ENCODE measurements at regions not wholly inside any gene's neighbourhood (a gene's known extent, or its start where the extent isn't known, plus 50 kb on each side); places are given as distances from the start of the nearest gene placed in this dataset.
"Not testable (repeated sequence)": the region's sequence is repeated elsewhere in the genome, so short reads cannot be mapped to it uniquely, and the experiment has no call there.

DNA sequence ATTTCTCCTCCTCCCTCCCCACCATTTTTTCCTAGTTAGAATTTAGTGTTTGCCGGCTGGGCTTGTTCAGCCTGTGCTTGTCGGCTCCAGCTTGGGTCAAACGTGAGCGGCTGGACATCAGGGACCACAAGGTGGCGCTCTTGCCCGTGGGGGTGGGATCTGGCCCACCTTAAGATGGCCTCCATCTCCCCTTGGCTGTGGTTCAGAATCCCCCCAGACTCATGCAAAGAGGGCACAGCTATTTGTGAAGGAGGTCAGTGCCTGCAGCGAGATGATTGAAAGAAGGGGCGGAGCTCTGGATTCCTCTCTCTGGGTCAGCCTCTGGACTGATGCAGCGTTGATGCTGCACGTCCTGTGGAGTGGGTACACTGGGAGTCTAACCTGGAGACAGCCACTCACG lies 283.3 kb upstream of the TUT7 start:
- ChIA-PET POLR2A (no interaction called here), CTCF (interaction anchor here (1.0 kb wide), 1 partner anchor 37 kb away, joined by 3 read pairs; no protein-coding TSS in a partner anchor)

DNA sequence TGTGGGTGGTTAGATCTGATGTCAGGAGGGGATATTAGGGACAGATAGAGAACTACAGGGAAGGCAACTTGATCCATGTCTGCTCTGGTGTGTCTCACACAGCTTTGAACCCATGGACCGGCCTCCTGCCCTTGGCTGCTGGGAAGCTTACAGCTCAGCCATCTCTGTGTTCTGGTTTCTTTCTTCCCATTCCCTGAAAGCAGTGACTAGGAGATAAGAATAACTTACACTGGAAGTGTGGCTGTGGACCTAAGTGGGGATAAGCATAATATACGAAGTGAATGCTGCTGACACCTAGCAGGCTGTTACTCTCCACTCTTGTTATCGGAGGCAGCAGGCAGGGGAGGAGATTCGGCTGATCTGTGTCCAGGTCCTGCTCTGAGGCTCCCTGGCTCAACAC lies 282.3 kb upstream of the TUT7 start:
- ChIA-PET CTCF (no interaction called here), POLR2A (no interaction called here)

DNA sequence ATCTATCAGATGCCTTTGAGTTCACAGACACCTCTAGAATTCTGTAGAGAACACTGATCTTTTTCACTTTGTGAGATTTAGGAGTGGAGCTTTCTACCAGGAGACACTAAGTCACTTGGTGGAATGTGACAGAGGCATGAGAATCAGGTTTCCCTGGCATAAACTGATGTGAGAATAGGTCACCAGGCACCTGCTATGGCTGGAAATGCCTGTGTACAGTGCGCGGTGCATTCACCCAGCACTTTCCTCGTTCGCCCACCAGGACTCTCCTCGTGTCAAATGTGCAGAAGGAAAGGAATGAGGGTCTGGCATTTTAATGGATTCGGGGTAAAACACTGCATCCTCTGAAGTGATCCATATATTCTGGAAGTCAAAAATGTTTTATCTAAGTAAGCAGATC lies 281.8 kb upstream of the TUT7 start:
- POLR2A ChIA-PET = no interaction called here
- CTCF ChIA-PET = no interaction called here

DNA sequence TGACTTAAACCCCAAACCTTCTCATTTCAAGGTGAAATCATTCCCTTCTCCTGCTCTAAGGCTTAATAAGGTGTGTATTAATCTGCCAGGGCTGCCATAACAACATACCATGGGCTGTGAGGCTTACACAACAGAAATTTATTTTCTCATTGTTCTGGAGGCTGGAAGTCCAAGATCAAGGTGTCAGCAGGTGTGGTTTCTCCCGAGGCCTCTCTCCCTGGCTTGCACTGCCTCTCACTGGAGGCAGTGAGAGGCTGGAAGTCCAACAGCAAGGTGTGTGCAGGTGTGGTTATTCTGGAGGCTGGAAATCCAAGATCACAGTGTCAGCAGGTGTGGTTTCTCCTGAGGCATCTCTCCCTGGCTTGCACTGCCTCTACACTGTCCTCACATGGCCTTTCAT lies 280.3 kb upstream of the TUT7 start:
- POLR2A ChIA-PET = no interaction called here
- CTCF ChIA-PET = no interaction called here

DNA sequence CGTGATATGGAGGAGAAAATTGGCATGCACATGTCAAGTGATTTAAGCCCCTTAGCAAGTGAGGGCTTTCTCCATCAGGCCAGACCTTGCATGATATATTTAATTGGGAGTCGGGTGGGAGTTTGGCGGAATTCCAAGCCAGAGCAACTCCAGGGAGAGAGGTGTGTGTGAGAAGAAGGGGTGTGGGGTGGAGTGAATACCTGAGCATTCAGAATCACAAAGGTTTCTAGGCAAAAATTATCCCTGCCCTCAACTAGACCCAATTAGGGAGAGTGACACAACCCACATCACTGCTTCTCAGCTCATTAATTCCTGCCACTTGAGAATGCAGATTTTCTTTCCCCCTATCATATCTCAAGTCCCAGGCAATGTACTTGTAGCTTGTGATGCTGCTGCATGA lies 279.7 kb upstream of the TUT7 start:
- CTCF ChIA-PET = no interaction called here
- POLR2A ChIA-PET = no interaction called here

DNA sequence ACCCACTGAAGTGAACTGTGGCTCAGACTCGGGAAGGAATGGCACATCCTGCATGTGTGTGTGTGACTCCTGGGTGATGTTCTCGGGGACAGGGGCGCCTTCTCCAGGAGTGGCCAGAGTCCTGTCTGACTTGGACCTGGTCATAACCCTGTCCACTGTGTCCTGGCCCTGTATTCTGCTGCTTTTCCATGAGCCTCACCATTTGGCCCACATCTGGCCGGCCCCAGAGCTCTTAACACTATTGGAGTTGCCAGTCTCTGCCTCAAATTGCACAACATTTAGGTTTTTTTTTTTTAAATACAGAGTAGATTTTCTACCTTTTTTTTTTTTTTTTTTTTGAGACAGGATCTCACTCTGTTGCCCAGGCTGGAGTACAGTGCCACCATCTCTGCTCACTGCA lies 278.3 kb upstream of the TUT7 start:
- ChIA-PET CTCF (interaction anchor here (0.7 kb wide), 1 partner anchor 700 kb away, joined by 5 read pairs; no protein-coding TSS in a partner anchor), POLR2A (no interaction called here)

DNA sequence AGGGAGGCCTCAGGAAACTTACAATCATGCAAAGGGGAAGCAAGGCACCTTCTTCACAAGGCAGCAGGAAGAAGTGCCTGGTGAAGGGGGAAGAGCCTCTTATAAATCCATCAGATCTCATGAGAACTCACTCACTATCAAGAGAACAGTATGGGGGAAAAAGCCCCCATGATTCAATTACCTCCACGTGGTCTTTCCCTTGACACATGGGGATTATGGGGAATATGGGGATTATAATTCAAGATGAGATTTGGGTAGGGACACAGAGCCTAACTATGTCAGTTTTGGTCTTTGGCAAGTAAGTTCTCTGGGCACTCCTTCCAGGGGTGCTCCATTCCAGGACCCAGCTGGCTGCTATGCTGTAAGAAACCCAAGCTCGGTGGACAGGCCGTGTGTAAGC lies 275.3 kb upstream of the TUT7 start:
- POLR2A ChIA-PET = no interaction called here
- CTCF ChIA-PET = no interaction called here

DNA sequence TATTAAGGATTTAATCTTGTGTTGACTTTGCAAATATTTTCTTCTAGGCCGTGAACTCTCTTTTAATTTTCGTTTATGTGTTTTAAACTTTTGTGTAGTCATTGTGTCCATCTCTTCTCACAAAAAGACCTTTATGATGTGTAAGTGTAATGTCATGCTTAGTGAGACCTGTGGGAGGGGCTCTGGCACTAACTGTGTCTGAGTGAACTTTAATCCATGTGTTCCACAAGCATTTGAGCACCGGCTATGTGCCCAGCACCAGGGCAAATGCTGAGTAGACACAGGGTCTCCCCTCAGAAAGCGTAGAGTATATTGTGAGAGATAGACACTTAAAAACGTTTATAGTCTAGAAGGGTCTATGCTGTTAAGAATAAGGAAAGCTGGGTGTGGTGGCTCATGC lies 272.6 kb upstream of the TUT7 start:
- POLR2A ChIA-PET = no interaction called here
- CTCF ChIA-PET = no interaction called here

DNA sequence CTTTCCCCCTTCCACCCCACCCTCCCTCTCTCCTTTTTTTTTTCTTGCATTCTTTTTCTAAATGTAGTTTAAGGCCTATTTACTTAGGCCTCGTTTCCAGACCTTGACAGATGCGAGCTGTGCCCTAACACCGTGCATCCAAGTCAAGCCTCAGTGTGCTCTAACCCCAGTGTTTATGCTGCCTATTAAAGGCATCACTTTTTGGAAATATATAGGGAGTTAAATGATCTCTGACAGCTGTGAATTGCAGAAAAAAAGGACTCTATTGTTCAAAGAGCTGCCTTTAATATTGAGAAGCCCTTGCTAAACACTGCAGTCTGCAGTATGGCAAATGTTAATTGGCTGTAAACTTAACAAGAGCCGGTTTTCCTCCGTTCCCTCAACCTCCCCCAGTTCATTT lies 270.4 kb upstream of the TUT7 start:
- CTCF ChIA-PET = no interaction called here
- POLR2A ChIA-PET = no interaction called here

DNA sequence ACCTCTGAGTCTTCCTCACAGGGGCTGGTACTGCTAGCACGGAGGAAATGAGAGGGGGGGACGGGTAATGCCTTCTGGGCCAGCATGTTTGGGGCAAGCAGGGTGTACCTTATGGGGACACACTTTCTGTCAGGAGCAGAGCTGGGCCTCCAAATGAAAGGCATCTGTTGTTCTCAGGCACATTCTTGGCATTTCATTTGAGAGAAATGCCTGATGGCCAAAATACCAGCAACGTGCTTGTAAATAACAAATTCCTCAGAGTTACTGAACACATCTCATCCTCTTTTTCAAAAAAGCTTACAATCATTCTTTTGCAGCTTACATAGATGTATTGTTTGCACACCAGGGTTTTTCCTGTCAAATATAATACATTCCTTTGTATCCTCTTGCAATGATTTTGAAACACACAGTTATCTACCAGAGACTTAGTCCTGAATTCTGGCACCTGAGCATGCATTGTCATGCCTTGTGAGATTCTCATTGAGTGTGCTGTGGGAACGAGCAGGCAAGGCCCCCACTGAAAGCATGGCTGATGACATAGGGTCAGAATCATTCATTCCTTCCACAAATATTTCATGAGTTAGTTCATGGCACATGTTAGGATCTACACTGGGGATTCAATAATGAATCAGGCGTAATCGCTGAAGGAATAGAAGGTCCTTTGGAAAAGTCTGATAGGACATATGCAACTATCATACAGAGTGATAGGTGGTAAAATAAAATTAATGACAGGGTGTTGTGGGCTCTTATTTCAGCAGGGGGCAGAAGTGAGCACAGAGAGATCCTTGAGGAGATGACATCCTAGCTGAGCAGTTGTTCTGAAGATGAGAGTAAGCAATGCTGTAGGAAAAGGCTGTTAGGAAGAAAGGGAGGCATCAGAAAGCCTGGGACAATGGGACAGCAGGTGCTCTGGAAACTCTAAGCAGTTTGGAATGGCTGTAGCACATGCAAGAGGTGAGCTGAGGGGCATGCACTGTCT lies 260.9 kb upstream of the TUT7 start:
- CTCF ChIA-PET = no interaction called here
- POLR2A ChIA-PET = no interaction called here

DNA sequence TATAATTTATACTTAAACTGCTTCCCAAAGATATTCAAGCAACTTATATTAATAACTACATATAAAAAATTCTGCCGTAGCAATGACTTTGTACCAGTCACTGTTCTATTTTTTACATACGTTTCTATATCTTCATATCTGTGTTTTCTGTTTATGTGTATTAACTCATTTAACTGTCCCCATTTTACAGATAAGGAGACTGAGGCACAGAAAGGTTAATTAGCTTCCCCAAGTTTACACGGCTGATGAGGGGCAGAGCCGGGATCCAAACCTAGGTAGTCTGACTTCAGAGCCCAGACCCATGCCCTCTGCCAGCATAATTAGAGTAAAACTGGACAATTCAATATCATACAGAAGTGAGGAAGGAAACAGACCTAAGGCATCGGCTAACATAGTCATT lies 259.7 kb upstream of the TUT7 start:
- POLR2A ChIA-PET = no interaction called here

DNA sequence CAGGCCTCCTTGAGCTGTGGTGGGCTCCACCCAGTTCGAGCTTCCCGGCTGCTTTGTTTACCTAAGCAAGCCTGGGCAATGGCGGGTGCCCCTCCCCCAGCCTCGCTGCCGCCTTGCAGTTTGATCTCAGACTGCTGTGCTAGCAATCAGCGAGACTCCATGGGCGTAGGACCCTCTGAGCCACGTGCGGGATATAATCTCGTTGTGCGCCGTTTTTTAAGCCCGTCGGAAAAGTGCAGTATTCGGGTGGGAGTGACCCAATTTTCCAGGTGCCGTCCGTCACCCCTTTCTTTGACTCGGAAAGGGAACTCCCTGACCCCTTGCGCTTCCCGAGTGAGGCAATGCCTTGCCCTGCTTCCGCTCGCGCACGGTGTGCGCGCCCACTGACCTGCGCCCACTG lies 257.3 kb upstream of the TUT7 start:
- POLR2A ChIA-PET = not testable (repeated sequence)

More for the DNA sequence above, 259.7 kb upstream of the TUT7 start:
- CTCF ChIA-PET = interaction anchor here (0.6 kb wide), 1 partner anchor 872 kb away, joined by 3 read pairs; no protein-coding TSS in a partner anchor

DNA sequence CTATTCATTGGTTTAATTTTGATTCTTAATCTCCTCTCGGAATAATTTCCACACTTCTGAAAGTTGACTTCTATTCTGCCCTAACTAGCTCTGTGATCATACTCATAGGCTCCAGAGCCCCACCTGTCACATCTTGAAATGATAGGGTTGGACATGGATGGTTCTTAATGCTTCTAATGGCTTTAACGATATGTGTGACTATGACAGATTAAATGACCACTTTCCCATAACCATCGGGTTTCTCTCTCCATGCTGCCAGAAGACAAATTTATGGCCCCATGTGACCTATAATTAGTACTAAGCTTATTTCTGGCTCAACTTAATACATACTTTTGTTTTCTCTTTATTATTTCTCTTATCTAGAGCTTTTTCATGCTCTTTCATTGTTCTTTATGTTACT lies 251.1 kb upstream of the TUT7 start:
- POLR2A ChIA-PET = no interaction called here
- CTCF ChIA-PET = no interaction called here

More for the DNA sequence above, 257.3 kb upstream of the TUT7 start:
- CTCF ChIA-PET = not testable (repeated sequence)

DNA sequence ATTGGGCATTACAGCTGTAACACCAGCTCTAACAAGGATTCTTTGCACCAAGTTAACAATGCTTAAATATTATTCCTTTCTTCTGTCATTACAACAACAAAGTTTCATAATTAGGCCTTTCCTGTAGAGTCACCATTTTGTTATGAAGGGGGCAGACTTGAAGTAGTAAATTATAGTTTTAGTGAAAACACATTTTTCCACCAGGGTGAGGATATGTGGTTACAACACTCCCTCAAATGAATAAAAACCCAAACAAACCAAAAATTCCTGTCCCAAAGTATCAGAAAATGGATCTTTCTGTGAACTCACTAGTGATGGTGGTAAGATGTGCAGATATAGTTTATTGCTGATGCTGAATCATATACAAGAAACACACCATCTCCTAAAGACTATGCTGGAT lies 250.5 kb upstream of the TUT7 start:
- ChIA-PET CTCF (no interaction called here), POLR2A (no interaction called here)

DNA sequence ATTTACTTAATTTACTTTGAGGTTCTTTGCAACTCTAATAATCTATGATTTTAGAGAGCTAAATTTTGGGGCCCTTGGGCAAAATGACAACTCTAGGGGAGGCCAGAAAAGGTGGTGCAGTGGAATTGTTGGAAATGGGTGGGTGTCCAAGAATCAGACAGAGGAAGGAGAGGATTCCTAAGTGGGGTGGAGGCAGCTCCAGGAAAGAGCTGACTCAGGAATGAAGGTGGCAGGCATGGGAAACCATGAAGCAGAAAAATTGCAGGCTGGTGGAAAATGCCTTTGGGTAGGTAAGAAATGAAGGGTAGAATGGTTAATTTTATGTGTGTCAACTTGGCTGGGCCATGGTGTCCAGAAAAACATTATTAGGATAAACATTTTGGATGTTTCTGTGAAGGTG lies 248.5 kb upstream of the TUT7 start:
- ChIA-PET POLR2A (no interaction called here), CTCF (no interaction called here)

DNA sequence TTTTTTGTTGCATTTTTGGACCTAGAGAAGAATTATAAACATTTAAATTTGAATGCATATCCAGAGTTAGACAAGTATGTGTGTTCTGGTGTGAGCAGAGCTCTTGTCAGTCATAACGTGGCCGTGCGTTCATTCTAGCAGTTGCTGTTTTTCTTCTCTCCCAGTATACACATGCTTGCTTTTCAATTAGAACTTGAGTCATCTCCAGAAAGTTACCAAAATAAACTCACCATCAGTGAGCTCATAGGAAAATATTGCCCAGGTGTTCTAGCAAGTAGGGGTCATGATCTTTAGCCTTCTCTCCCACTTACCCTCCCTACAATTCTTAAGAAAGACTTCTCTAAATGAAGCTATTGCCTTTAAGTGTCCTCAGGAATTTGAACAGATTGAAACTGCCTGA lies 247.5 kb upstream of the TUT7 start:
- POLR2A ChIA-PET = no interaction called here
- CTCF ChIA-PET = no interaction called here

DNA sequence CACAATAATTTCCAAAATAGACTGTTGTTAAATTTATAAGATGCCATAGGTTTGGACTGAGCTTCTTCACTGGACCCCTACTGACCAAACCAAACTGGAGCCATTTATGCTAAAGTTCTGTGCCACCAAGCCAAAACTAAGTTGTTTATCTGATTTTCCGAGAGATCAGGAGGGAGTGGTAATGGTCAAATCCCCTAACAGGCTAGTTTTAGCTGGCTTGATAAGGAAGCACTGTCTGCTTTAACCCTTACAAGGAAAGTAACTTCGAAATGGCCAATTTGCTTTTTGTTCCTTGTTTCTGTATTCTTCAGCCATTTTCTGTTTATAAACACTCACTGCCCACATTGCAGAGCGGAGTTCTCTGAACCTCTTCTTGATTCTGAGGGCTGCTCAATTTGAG lies 246.8 kb upstream of the TUT7 start:
- ChIA-PET CTCF (interaction anchor here (1.0 kb wide), 1 partner anchor 36 kb away, joined by 3 read pairs; no protein-coding TSS in a partner anchor), POLR2A (no interaction called here)

DNA sequence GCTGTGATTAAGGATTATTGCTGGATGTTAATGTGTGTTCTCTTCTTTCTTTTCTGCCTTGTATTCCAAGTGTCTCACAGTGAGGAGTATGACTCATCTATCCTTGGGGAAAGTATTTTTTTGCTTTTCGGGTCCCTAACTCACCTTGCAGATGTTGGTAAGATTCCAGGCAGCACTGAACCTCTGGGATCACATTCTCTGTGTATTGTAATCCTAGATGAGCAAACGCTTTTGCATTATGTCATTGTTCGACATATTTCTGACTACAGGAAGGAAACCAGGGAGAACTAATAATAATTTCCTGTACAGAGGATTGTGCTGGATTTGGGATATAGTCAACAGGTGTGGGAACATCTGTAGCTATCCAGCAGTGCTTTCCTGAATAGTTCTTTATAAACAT lies 246.1 kb upstream of the TUT7 start:
- ChIA-PET CTCF (interaction anchor here (1.0 kb wide), 1 partner anchor 37 kb away, joined by 3 read pairs; no protein-coding TSS in a partner anchor), POLR2A (no interaction called here)

DNA sequence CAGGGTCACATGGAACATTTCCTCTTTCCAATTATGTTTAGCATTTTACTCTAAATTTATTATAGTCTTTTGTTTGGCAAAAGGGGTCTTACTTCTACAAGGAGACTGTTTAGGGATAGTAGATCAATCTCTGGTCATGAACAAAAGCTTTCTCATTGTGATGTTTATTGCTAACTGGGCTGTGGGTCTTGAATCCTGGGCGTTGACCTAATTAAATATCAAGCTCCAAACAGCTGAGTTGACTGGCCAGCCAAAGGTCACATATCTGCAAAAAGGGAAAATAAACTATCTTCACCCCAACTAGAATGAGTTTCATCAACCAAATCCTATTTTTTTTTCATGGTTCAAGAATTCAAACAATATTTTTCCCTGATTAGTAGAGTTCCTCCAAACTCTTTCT lies 245.4 kb upstream of the TUT7 start:
- ChIA-PET POLR2A (no interaction called here), CTCF (no interaction called here)

DNA sequence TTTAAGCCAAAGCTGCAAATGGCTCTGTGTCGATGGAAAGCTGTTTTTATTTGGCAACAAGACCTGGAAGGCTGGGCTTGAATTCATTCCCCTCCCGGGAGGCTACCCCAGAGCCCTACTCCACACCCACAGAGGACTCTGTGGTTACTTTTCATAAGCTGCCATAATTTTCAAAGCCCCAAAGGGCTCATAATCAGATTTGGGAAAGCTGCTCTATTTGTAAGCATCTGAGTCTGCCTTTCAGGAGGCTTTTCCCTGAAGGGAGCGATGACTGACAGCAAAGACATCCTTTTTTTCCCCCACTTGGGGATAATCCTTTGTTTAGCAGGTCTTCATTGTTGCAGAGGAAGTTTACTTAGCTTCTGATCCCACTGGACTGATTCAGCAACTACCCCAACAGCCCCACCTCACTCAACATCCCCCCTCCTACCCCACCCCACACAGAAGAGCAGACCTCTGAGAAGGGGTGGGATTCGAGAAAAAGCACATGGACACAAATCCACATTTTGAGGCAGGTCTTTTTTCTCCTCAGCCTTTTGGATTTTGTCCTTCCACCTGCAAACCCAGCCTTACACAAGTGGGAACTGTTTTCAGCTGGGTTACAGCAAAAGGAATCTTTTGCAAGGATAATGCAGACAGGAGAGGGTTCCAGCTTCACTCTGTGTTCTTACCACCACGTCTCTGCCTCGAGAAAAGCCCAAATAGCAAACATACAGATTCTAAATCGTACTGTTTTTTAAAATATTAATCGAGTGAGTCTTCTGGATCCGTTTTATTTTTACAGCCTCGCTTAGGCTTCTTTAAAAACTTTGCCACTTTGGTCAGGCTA lies 244.4 kb upstream of the TUT7 start:
- ChIA-PET CTCF (no interaction called here), POLR2A (no interaction called here)

DNA sequence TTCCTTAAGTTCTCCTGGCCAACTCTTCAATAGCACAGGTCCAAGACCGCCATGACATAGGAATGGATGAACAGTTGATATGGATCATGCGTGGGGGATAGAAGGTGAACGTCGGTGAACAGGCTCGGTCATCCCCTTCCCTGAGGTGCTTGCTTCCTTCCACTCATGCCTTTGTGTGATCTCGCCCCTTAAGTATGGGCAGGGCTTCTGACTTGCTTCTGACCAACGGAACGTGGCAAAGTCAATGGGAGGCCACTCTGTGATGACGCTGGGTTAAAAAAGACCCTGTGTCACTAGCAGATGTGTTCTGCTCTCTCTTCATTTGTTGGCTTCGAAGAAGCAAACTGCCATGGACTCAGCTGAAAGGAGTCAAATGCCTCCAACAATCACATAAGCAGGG lies 240.5 kb upstream of the TUT7 start:
- ChIA-PET POLR2A (no interaction called here), CTCF (no interaction called here)

Data from activated CD8-positive, alpha-beta memory T cell treated with anti-CD3 and anti-CD28 coated beads for 36 hours (primary cell).